Sciatic nerve (tissue), 2 donors: ENCODE measurements at regions not wholly inside any gene's neighbourhood (a gene's known extent, or its start where the extent isn't known, plus 50 kb on each side); places are given as distances from the start of the nearest gene placed in this dataset.

Source experiments
- ATAC-seq: fragments of 200-7000 bp; cut with Tn5 transposase; one replicate; pipeline ENCODE4 v1.9.1; 2020; ENCODE audit warnings: mild to moderate bottlenecking, moderate library complexity
- DNase-seq: peaks from one replicate; pipeline ENCODE4 v3.0.0-alpha.2; 2020; ENCODE audit warnings: low spot score
- intact Hi-C: fragments of 100-400 bp; cut with DNase I; formaldehyde crosslinking; loops from one replicate; pipeline ENCODE4 v1.14.2; 2022
- donor health status: DM: no; HTN: no; CAD: no.
- donor health status: DM: no; HTN: no; CAD: no.

DNA sequence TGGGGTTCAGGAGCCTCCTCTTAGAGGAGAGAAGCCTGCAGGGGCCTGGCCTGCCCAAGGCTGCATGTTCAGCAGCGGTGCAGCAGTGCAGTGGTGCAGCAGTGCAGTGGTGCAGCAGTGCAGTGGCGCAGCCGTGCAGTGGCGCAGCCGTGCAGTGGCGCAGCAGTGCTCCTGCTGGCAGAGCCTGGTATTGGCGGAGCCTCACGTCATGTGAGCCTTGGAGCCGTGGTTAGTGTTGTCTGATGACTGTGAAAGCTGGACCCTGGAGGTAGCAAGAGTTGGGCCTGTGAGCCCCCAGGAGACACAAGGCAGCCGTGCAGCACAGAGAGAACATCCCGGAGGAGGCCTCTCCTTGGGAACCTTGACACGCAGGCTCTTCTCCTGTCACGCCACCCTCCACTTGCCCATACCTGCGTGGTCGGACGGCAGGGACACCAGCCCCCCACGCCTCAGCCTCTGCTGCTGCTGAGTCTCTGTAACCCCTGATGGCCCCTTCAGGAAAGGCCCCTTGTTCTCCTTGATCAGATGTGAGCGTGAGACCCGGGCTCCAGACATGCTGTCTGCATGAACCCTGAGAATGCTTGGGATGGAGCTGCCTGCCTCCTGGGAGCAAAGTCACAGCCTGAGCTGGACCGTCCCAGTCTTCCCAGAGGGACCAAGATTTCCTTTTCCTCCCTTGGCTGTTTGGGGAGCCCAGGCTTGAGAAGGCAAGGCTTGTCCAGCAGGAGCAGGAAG lies 193.7 kb downstream of the KIF26A start:
- intact Hi-C loops, result no loop called here
- peak; percentile 45 for DNase-seq
- no peak for ATAC-seq

DNA sequence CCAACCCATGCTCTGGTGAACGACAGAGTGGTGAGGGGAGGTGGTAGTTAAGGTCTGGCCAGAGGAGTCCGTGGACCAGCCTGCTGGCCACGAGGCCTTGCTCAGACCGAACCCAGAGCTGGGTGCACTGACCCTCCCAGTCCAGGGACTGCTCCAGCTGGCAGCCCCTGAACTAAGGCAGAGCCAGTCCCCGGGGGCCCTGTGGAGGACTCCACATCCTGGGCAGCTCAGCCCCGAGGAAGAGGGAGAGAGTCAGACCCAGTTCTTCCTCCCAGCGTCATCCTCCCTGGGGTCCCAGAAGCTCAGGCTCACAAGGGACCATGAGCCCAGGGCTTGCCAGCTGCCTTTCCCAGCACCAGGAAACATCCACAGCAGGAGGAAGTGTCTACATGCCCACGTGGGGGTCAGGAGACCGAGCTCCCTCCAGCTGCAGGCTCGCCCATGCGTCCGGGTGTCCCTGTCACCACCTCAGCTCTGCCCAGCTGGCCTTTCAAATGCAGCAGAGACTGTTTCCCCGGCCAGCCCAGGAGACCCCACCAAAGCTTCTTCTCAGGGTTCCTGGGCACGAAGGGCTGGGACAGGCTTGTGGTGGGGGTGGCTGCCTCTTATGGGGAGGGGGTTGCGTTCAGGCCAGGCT lies 194.4 kb downstream of the KIF26A start:
- ATAC-seq (peak; percentile 42), DNase-seq (peak; percentile 65)
- intact Hi-C loops, result no loop called here

DNA sequence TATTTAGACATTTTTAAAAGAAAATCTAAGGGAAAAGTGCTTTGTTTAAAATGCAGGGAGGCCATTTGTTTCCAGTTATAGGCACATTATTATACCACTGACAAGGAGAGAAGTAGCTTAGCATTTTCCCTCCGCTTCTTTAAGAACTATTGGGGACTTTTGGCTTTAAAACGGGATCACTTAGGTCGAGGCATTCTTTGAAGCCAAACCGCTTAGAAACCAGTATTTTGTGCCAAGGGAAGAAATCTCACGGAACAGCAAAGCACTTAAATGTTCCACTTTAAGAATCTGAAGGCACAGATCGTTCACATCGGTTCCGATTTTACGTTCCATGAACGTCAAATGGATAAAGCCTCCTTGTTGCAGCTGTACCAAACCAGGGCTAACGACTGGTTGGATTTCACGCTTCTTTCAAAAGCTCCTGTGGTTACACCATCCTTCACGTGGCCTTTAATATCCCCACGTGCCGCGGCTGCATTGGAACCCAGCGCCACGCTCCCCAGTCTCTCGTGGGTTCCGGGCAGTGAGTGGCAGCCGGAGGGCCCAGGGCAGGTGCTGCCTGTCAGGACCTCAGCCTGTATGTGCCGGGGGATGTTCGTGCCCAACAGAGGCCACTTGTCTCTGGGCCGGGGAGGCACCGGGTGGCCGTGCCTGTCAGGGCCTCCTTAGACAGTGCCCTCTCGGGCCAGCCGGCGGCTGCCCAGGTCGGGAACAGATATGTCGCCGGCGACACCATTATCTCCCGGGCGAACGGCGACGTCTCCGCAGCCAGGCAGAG lies 195.4 kb downstream of the KIF26A start:
- DNase-seq, result peak; percentile 47
- ATAC-seq, result no peak
- intact Hi-C loops, result no loop called here

DNA sequence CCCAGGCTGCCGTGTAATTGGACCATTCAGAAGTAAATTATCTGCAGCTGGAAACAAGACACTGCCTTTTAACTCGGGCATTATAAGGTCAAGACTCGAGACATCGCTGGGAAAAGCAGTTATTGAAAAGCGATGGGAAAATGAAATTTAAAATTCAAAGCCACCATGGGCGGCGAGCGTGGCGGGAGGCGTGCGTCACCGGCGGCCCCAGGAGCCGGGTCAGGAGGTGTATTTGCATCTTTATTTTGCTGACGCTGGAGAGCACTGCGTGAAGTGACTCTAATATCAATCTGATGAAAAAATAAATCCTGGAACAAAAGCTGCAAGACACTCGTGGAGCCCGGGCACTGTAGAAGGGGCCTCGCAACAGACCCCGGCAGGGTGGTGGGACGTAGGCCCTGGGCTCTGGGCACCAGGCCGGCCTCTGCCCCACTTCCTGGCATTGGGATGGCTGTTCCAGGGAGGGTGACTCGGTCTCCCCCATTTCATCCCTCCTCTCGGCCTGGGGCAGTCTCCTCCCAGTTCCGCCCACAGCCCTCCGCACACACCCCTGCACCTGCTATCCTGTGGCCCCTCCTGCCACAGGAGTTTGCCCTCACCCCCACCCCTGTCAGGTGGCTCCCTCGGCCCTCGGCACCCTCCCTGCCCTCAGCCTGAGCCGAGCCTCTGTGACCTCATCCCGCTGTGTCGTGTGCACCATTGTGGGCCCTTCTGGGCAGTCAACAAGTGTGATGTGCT lies 196.2 kb downstream of the KIF26A start:
- ATAC-seq (no peak), DNase-seq (peak; percentile 39)
- intact Hi-C loops, result no loop called here

DNA sequence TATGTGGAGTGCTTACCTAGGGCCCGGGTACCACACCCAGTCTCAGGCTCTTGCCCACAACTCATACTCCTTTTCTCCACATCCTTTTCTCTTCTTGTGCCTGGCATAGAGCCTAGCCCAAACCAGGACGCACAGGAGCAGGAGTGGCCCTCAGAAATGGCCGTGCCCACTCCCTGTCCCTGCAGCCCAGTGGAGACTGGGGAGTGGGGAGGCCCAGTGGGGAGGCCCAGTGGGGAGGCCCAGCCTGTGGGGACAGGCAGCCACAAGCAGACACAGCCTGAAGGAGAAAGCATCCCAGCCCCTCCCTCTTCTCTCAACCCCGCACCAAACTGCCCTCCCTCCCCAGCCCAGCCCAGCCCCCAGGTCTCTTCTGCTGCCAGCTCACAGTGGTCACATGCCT lies 196.8 kb downstream of the KIF26A start:
- intact Hi-C loops, result no loop called here
- DNase-seq (peak; percentile 49), ATAC-seq (no peak)

DNA sequence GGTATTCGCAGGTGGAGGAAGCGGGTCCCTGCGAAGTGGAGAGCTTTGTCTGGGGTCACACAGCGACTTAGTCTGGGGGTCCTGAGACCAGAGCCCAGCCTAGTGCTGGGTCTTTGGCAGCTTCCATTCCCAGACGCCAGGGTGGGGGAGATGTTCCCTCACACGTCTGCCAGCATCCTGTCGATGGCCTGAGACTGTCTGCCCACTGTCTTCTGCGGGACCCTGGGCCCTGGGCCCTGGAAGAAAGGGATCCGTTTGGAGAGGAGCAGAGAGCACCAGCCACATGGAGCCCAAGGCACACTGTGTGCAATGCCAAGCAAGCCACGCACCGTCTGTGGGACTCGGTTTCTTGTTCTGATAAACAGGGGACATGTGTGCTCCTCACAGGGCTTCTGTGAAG lies 197.2 kb downstream of the KIF26A start:
- DNase-seq, result peak; percentile 37
- intact Hi-C loops, result no loop called here
- no peak for ATAC-seq

DNA sequence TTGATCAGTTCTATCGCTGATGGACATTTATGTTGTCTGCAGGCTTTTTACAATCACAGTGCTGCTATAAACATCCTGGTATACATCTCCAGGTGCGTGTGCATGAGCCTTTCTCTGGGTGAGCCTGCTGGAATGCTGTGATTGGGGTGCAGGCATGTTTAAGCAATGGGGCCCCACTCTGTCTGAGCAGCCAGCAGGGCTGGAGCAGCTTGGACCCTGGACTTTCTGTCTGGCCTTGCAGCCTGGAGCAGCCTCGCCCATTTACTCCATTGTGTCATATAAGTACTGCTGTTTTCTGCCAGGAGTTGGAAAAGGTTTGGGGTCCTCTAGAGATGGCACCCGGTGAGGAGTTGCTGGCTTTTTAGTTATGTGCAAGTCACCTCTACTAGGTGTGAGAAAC lies 199.0 kb downstream of the KIF26A start:
- no peak for ATAC-seq
- DNase-seq, result peak; percentile 5

DNA sequence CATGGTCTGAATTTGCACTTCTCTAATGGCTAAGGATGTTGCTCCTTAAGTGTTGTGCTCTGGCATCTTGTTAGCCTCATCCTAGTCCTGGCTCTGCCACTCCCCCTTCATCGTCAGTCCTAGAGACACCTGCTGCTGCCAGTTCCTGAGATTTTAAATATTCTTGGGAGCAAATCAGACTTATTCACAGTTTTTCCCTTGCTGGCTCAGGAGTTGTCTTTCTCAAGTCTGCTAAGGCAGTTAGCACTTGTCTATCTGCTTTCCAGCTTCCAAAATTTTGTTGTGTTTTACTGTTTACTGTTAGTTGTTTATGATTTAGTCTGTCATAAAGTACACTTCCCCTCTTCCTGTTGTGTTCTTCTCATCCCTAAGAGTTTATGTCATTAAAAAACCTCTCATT lies 201.0 kb downstream of the KIF26A start:
- intact Hi-C loops, result no loop called here
- DNase-seq (peak; percentile 4), ATAC-seq (no peak)

More for the DNA sequence above, 199.0 kb downstream of the KIF26A start:
- intact Hi-C loops, result no loop called here

DNA sequence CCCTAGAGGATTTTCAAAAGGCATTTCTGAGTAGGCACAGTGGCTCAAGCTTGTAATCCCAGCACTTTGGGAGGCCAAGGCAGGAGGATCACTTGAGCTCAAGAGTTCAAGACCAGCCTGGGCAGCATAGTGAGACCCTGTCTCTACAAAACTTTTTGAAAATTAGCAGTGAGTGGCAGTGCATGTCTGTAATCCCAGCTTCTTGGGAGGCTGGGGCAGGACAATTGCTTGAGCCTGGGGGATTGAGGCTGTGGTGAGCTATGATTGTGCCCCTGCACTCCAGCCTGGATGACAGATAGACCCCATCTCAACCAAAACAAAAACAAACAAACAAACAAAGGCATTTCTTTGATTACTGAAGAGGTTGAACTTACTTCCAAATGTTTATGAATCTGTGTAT lies 201.4 kb downstream of the KIF26A start:
- DNase-seq (no peak), ATAC-seq (no peak)
- intact Hi-C loops, result no loop called here

DNA sequence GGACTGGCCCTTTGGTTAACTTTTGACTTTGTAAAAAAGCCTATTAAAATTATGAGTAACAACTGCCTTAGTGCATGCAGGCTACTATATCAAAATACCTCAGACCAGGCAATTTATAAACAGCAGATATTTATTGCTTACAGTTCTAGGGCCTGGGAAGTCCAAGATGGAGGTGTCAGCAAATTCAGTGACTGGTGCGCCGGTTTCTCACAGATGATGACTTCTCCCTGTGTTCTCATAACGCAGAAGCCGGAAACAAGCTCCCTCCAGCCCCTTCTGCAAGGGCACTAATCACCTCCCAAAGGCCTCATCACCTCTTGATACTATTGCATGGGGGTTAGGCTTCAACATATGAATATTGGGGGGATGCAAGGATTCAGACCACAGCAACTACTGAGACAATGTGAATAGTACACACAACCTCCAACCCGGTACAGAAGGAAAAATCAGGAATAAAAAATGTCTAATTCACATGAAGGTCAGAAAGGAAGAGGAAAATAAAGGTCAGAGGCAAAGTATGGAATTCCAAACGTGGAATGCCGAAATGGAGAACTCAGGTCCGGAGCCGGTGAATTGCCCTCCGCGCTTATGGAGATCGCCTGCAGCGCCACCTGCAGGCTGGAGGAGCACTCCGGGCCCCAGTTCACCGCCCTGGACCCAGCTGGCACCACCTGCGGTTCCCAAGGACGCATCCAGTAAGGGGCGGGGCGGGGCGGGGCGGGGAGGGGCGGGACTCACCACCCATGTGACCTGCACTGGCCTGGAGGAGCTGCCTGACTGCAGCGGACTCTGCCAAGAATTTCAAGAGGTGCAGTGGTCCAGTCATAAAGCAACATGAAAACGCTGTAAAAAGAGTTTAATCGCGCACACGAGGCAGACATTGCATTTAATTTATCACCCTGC lies 203.4 kb downstream of the KIF26A start:
- ATAC-seq (no peak), DNase-seq (no peak)
- intact Hi-C loops, result no loop called here

DNA sequence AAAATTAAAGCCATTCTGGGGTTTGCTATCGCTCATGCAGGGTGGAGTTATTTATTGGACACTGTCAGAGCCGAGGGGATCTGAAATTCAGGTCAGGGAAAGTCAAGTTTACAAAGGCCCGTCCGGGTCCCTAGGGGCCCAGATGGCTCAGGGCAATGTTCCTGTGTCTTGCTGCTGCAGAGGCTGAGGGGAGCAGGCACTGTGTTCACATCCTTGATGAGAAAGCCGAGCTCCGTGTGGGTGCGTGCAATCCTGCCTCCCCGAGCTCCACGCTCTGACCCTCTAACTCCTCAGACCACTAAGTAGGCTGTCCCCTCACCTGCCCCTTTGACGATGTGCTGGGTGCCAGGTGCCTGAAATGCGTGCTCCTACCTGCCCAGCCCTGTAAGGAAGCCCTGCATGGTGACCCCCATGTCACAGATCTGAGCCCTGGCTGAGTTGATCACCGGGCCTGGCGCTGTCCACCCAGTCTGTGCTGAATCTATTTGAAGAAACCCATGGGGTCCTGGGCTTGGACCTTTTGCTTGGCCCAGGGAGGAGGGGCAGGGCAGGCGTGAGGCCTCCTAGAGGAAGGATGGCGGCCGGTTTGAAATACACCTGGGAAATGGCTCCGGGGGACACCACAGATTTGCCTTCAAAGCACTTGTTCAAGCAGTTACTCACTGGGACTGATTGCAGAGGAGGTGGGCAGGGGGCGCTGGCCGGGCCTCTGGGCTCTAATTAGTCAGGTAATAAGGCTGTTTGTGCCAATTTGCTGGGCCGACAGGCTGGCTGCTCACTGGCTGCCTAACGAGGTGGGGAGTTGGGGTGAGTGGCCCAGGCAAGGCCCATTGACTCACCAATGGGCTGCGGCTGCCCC lies 204.3 kb downstream of the KIF26A start:
- intact Hi-C loops, result no loop called here
- ATAC-seq (no peak), DNase-seq (no peak)

DNA sequence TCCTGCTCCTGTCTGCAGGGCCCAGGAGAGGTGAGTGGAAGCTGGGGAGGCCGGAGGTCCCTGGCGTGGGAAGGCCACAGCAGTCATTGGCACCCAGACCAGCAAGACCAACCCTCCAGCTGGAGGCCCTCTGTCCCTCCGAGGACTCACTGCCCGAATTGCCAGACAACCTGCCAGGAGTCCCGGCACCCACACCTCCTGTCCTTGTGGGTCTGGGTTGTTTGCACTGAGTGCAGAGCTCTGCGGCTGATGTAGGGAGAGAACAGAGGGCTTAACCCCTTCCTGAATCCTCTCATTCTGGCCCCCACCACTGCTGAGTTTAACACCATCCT lies 204.9 kb downstream of the KIF26A start:
- no peak for ATAC-seq
- intact Hi-C loops, result no loop called here
- DNase-seq, result no peak

DNA sequence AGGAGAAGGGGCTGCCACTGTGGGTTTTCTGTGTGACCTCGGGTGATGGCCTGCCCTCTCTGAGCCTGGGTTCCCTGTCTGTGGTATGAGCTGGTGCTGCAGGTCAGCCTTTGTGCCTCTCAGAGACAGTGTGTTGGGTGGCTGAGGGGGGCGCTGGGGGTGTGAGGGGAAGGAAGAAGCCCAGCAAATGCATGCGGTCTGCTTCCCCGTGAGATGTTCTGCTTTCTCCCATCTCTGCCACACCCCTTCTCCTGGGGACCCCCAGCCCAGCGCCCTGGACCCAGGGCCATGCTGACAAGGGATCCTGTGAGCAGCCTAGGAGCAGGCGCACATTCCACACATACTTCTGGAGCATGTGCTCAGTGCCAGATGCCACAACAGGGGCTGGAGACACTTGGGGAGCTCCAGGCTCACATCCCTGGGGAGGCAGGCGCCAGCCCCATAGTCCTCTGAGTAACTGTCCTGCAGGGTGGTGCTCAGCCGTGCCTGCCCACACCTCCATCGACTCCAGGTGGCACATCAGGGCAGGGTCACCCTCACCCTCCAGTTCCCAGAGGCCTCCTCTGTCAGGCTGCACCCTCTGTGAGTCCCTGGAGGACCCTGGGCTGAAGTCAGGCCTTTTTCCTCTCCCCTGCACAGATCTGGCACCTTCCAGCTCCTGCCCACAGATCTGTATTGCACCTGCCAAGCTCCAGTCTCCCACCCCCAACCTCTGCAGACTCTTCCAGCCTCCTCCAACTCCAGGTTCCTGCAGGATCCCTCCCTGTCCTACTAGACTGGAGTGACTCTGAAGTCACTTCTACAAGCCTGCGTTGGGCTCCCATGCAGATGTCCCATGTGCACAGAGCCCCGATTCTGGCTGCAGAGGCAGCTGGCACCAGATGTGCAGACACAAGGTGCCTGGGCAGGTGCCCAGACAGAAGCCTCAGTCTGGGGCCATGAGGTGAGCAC lies 205.6 kb downstream of the KIF26A start:
- no peak for ATAC-seq
- no peak for DNase-seq
- intact Hi-C loops, result no loop called here

DNA sequence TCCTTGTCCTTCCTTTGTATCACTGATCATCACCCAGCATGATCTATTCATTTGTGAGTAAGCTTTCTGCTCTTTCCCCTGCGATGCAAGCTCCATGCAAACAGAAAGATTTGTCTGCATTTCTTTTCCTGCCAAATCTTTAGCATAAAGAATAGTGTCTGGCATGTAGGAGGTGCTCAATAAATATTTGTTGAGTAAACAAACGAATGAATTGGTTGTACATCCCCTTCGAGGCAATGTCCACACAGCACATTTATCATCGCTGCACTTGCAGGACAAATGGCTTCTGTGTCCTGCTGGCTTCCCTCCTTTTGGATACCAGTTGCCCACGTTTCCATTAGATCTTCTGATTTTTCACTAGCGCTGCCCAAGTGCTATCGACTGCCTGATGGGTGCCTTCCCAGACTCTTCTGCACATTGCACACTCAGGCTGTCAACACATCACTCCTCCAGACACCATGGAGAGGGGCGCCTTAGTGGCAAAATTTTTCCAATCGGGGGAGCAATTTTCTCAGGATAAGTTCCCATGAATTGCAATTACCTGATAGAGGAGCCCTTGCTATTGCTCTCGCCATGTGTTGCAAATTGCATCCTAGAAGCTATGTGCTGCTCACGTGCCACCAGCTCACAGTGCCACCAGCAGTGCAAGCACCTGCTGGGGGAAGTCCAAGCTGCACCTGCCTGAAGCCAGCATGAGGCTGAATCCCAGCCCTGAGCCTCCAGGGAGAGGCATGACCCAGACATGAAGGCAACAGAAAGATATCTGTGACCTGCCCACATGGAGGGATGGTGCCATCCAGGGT lies 206.6 kb downstream of the KIF26A start:
- ATAC-seq (no peak), DNase-seq (no peak)
- intact Hi-C loops, result no loop called here

DNA sequence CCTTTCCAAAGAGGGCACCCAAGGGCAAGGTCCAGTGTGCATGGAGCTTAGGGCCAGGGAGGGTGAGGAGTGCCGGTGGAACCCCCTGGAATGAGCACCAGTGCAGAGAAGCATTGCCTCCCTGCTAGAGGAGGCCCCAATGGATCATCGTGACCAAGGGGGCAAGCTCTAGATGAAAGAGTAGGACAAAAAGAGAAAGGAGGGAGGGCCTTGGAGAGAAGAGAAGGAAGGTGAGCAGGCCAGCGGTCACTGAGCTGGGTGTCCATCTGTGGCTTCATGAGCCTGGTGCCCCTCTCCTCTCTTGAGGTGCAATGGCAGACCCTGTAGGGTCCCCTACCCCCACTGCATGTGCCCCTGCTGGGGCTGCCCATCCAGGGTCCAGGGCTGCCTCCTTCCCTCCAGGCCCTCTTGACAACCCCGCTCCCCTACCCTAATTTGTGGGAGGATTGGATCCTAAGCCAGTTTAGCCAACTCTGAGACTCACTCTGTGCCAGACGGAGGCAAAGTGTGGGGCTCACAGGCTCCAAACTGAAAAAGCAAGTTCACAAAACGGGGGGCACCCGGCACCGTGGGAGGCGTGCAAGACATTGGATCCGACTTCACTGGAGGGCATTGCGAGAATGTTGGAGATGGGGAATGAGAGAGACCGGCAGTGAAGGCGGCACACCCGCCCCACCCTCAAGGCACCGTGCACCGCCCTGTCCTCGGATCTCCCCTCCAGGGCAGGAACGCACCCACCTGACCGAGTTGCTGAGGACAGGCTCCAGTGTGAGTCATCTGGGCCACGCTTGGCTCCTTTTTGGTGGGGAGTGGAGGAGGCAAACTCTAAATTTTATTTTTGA lies 207.5 kb downstream of the KIF26A start:
- intact Hi-C loops, result no loop called here
- DNase-seq (peak; percentile 51), ATAC-seq (no peak)
